HG02798 (cell line): ENCODE measurements at regions not wholly inside any gene's neighbourhood (a gene's known extent, or its start where the extent isn't known, plus 50 kb on each side); places are given as distances from the start of the nearest gene placed in this dataset.
A peak's percentile ranks its signal among the peaks of the same experiment; 100 is the strongest.

Source experiments
- ATAC-seq: cut with Tn5 transposase; IDR thresholded peaks from one replicate; pipeline ENCODE4 v1.9.1; 2021; ENCODE audit warnings: mild to moderate bottlenecking; ENCODE audit not compliant: unreplicated experiment, poor library complexity

DNA sequence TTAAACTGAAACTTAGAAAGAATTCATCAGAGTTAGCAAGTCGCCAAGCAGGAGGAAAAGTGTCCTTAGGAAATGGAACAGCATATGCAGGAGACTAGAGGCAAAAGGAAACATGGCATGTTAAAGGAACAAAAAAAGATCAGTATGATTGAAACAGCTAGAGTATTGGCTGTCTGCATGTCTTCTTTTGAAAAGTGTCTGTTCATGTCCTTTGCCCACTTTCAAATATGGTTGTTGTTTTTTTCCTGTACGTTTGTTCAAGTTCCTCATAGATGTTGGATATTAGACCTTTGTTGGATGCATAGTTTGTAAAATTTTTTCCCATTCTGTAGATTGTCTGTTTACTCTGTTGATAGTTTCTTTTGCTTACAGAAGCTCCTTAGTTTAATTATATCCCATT is 161.6 kb downstream of the NR4A2 start:
- ATAC-seq, result no peak

DNA sequence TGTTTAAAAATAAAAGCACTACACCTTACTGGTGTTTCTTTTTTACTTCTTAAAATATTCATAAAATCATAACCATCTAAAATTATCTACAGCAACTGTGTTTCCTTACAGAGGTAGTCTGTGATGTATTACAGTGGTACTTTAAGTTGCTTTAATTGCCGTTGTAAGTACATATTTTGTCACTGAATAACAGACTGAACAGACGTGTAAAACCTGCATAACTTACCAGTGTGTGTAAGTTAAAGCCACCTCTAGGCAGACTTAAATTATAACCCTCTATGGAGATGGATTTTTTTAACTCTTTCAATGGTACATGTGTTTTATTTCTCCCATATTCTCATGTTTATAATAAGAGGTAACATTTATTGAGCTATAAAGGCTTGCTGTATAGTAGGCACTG is 166.8 kb downstream of the NR4A2 start:
- ATAC-seq, result no peak

DNA sequence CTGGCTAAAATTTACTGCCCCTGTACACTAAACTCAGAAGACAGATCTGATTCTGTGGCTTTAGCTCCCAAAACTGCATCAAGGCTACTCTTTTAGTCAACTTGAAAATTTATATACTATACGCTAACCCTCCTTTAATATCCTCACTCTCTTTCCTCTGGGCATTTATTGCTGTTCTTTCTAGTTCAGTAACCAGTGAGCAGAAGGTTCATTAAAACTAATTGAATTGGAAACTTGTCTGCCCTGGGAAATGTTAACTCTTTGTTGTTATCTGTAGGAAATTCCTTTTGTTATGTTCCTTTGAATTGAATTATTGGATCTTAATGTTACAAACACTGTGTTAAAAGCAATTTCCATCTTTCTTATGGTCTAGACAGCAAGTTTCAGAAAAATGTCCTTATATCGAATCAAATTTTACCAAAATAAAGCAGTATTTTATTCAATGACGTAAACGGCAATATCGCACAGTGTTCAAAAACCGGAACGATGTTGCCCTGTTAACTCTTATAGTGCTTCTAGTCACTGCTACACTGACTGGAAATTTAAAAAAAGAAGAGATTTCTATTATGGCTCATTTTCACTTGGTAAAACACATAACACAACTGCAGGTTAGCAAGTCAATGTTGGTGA is 168.3 kb downstream of the NR4A2 start:
- ATAC-seq, result no peak

- ATAC-seq, result no peak
Measured at GRCh38 chr2:156158808-156159207, 173.7 kb downstream of the NR4A2 start.

DNA sequence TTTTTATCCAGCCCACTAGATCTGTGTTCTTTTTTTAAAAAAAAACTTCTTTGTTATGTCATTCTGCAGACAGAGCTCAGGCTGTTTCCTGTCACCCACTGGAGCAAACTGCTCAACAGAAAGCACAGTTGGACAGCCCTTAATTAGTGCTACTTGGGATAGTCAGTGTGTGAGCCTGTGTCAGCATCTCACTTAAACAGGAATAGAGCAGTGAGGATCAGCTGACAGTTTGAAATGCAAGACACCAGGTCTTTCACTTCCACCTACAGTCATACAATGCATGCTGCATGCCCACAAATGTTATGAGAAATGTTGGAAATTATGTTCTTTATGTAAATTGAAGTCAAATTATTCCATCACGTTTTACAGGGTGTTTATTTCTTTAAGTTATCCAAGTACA is 174.9 kb downstream of the NR4A2 start:
- ATAC-seq, result no peak

DNA sequence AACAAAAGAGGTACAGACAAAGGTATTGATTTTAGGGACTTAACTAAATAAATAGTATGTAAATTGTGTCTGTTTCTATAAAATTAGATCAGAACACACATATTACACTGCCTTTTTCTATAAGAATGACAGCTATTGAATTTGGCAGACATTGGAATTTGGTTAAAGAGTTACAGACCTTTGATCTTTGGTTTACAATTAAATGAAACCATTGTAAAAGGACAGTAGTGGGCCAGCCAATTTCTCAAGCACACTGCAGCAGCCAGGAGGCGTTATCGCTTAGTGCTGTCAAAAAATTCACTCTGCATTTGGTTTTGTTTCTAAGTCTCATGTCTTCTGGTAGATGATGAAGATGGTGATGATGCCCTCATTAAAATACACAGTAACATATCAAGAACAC is 175.9 kb downstream of the NR4A2 start:
- ATAC-seq, result no peak

DNA sequence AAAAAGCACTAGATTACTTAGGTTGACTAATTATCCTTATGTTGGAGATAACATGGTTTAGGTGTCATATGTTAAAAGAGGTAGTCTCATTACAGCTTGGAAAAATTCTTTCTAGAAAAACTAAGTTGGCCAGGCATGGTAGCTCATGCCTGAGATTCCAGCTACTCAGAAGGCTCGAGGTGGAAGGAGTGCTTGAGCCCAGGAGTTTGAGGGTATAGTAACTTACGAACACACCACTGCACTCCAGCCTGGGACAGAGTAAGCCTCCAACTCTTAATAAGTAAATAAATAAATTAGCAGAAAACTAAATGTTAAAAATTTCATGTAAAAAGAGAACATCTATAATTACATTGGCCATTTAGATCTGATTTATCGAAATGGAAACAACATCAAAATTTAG is 177.2 kb downstream of the NR4A2 start:
- ATAC-seq, result no peak

DNA sequence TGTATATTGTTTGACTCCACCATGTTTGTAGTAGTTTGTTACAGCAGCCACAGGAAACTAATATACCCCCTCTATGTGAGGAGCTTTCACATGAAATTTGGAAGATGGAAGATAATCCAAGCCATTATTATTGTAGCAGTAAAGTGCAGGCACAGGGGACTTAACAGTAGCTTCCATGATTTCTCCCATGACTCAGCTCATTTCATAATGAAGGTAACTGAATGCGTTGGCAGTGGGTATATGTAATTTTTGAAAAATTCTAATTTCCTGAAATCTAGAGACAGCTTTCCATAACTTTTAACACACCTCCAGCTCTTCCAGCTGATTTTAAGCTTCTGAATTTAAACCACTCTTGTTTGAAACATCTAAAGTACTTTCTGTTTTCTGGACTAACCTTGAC is 181.2 kb downstream of the NR4A2 start:
- no peak for ATAC-seq

GRCh38 chr2:156147594-156148330 is 184.8 kb downstream of the NR4A2 start:
- ATAC-seq, result peak; percentile 79

- ATAC-seq, result no peak
Measured at GRCh38 chr2:156145976-156146375, 186.5 kb downstream of the NR4A2 start.

DNA sequence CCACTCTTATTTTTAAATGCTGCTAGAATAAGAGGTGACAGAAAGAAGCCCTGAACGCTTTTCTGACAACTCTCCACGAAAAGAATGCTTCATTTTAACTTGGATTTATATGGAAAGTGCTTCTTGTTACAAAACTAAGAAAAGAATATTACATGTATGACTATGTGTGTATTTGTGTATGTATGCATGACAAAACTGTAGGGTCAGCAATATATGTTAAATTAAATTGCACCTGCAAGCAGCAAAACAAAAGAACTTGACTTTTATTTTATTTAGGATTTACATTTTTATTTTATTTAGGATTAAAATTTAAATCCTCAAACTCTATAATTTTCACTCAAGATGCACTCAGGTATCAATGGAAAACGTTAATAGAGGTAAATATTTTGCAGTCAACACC is 187.1 kb downstream of the NR4A2 start:
- no peak for ATAC-seq

DNA sequence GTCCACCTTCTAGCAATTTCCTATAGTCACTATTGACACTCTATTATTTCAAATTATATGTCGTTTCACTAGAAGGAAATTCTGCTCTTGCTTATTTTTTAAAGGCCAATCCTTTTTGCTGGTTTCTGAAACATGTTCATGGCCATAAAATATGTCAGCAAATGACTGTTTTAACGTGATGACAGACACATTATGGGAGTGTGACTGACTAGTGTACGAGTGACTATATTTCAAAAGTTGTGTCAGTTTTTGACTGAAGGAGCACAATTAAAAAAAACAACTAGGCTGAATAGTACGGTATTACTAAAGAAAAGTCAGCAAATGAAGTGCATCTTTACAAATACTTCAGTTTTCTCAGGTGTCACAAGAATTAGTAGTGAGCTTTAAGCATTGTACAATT is 196.0 kb downstream of the NR4A2 start:
- no peak for ATAC-seq

DNA sequence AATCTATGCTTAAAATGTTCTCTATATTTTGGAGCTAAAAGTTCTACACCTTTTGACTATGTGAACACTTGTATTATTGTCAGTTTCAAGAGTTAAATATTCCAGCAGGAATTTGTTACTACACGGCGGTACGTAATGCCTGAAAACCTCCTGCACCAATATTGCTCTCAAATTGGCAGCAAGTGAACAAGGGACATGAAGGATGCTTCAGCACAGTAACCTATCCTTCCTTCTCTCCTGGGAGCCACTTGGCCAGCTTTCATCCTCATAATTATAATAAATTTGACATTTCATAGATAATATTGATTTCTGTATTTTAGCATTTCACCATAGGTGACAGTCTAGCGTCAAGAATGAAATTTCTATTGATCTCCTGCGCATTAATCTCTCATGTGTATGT is 197.6 kb downstream of the NR4A2 start:
- no peak for ATAC-seq

DNA sequence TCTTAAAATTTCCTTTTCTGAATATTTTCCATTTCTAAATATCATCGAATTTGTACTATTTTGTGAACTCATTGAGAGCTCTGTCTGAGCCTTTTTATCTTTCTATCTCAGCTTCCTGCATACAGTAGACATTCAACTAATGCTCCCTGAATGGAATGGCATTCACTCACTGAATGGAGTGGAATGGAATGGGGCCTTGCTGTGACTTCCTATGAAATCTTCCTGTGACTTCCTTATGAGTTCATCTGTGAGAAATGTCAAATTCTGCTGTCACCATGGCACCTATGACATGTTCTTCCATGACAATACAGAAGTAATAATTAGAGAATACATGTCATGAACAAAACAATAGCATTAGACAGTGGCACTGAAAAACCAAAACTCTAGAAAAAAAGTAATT is 199.6 kb downstream of the NR4A2 start:
- no peak for ATAC-seq

- ATAC-seq, result no peak
Measured at GRCh38 chr2:156132130-156132529, 200.4 kb downstream of the NR4A2 start.

DNA sequence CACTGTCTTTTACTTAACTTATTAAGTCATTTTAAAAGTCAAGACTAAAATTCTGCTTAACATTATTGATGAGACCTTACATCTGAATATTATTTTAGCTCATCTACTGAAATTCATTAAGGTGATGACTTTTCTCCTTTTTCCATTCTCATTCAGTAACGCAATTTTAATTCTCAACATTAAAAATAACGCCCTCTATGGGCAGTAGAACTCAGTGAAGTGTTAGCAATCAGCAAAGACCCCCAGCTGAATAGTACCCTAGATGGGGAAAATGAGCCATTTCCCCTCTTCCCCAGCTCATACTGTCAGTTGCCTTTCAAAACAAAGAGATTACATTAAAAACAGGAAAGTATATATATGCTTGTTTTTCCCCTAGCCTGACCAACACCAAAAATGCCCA is 203.3 kb downstream of the NR4A2 start:
- no peak for ATAC-seq

DNA sequence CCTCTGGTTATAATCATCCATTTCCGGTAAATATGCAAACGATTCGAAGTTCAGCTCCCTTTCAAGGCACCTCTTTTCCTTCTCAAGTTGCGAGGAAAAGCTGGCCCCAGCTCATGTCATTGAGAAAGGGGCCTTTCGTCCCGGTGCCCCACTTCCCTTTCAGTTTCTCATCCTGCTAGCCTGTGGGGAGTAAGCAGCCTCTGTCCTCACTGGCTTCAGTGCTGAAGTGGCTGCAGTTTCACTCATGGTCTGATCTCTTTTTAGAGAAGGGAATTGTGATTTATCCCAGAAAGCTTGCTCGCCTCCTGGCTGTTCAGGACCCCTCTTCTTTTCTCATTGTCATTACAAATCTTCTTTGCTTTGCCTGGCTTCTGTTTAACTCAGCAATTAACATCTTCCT is 207.5 kb downstream of the NR4A2 start:
- no peak for ATAC-seq

- ATAC-seq, result no peak
Measured at GRCh38 chr2:156124458-156124857, 208.1 kb downstream of the NR4A2 start.

GRCh38 chr2:156118753-156119416 is 213.6 kb downstream of the NR4A2 start:
- no peak for ATAC-seq

DNA sequence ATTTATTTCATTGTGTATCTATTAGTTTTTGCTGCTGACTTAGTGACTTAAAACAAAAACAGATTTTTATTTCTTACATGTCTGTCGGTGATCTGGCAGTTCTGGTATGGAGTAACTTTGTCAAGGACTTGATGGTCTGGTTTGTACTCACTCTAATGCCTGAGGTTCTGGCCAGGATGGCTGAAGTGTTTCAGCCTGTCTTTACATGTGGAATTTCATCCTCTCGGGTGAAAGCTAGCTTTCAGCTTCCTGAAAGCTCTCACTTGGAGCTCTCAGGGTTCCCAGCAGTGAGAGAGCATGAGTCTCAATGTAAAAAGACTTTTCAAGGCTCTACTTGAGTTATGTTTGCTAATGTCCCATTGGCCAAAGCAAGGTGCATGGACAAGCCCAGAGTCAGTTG is 216.4 kb downstream of the NR4A2 start:
- ATAC-seq, result no peak

GRCh38 chr2:156115338-156115737 is 217.2 kb downstream of the NR4A2 start:
- no peak for ATAC-seq

DNA sequence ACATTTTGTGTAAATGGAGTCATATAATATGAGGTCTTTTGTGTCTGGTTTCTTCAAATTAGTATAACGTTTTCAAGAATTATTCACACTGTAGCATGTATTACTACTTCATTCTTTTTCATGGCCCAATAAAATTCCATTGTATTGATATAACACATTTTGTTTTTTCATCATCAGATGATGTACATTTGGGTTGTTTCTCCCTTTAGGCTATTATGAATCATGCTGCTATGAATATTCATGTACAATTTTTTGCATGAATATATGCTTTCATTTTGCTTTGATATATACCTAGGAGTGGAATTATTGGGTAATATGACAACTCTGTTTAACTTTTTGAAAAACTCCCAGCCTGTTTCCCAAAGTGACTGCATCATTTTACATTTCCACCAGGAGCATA is 220.2 kb downstream of the NR4A2 start:
- no peak for ATAC-seq
